Brain microvascular endothelial cell (primary cell): ENCODE measurements at regions not wholly inside any gene's neighbourhood (a gene's known extent, or its start where the extent isn't known, plus 50 kb on each side); places are given as distances from the start of the nearest gene placed in this dataset.

Experiments used
- DNase-seq: peaks from one replicate; pipeline ENCODE4 v3.0.0-alpha.2; 2020
- H3K27ac ChIP-seq: fragments of 250-450 bp; sonication (Bioruptor Pico); 2 replicates; pipeline ENCODE4 v1.5.1; 2020; ENCODE audit warnings: mild to moderate bottlenecking, moderate library complexity
- H3K27me3 ChIP-seq: fragments of 250-450 bp; sonication (Bioruptor Pico); replicated peaks from 2 replicates; pipeline ENCODE4 v1.5.1; 2020; ENCODE audit warnings: mild to moderate bottlenecking
- H3K36me3 ChIP-seq: fragments of 250-450 bp; sonication (Bioruptor Pico); replicated peaks from 2 replicates; pipeline ENCODE4 v1.5.1; 2020; ENCODE audit warnings: mild to moderate bottlenecking
- H3K4me3 ChIP-seq: 2 replicates; pipeline ENCODE4 v1.5.1; 2011; ENCODE audit warnings: low read depth, mild to moderate bottlenecking, control low read depth, low read length, moderate library complexity
- in situ Hi-C: cut with HindIII; loops from 2 replicates; pipeline ENCODE4 v1.10.0; 2017; ENCODE audit warnings: low sequenced_read_pairs, low pct_ligation_motif_present
- TF ChIP-seq, protein P1 (sequence below): IDR thresholded peaks from 2 replicates; pipeline ENCODE4 v1.5.1; 2011; ENCODE audit warnings: low read depth, mild to moderate bottlenecking, moderate library complexity, low read length, control low read depth, inconsistent platforms; ENCODE audit errors: missing control alignments

DNA sequence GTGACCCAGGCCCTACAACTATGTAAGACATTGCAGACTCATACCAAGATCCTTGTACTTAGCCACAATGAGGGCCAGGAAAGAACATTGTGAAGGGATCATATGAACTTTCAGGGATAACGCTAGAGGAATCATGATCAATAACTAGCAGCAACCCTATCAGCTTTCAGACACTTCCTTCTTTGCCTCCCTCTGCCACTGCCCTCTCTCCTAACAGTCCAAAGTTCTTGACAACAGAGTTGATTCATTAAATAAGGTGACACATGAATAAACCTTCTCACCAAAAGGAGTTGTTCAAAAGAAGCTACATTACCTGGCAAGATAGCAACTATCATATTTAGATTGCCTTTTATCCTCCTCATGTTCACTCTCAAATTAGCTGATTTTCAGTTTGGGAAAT is 272.2 kb upstream of the DACH1 start:
- TF ChIP-seq, protein P1, sequence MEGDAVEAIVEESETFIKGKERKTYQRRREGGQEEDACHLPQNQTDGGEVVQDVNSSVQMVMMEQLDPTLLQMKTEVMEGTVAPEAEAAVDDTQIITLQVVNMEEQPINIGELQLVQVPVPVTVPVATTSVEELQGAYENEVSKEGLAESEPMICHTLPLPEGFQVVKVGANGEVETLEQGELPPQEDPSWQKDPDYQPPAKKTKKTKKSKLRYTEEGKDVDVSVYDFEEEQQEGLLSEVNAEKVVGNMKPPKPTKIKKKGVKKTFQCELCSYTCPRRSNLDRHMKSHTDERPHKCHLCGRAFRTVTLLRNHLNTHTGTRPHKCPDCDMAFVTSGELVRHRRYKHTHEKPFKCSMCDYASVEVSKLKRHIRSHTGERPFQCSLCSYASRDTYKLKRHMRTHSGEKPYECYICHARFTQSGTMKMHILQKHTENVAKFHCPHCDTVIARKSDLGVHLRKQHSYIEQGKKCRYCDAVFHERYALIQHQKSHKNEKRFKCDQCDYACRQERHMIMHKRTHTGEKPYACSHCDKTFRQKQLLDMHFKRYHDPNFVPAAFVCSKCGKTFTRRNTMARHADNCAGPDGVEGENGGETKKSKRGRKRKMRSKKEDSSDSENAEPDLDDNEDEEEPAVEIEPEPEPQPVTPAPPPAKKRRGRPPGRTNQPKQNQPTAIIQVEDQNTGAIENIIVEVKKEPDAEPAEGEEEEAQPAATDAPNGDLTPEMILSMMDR = no peak
- DNase-seq = no peak
- Histone ChIP-seq H3K4me3 (no peak overlapping the region), H3K36me3 (no peaks in the 10 kb centered on the region), H3K27ac (no peak overlapping the region), H3K27me3 (no peaks in the 10 kb centered on the region)
- in situ Hi-C loops = no loop called here

DNA sequence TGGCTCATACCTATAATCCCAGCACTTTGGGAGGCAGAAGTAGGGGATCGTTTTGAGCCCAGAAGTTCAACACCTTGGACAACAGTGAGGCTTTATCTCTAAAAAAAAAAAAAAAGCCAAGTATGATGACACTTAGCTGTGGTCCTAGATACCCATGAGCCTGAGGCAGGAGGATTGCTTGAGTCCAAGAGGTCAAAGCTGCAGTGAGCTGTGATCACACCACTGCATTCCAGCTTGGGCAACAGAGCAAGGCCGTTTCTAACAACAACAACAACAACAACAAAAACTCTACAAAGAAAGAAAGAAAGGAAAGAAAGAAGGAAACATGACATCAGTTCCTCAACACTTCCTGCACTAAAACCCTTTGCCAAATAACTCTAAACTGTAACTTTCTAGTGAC is 265.1 kb upstream of the DACH1 start:
- H3K4me3 ChIP-seq = no peak overlapping the region
- no peak for DNase-seq
- in situ Hi-C loops = no loop called here
- H3K27ac ChIP-seq = no peak overlapping the region
- no peaks in the 10 kb centered on the region for H3K36me3 ChIP-seq
- no peaks in the 10 kb centered on the region for H3K27me3 ChIP-seq
- TF ChIP-seq, protein P1 = no peak

DNA sequence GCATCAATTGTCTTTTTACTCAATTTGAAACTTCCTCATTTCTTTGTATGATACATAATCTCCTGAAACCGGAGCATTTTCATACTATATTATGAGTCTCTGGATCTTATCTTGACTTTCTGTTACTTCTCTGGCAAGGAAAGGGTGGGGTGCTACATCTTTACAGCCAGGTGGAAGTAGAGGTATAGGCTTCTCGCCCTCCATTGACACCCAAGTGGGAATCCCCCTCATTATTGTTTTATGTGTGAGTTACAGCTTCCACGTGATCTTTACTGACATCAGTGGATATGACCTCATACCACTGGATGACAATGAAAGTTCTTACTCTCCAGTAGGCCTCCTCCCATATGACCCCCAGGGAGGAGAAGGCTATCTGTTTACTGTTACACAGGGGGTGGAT is 262.1 kb upstream of the DACH1 start:
- no peak for DNase-seq
- TF ChIP-seq, protein P1 = no peak
- H3K27ac ChIP-seq = no peak overlapping the region
- H3K4me3 ChIP-seq = no peak overlapping the region
- in situ Hi-C loops = no loop called here
- no peaks in the 10 kb centered on the region for H3K27me3 ChIP-seq
- no peaks in the 10 kb centered on the region for H3K36me3 ChIP-seq

DNA sequence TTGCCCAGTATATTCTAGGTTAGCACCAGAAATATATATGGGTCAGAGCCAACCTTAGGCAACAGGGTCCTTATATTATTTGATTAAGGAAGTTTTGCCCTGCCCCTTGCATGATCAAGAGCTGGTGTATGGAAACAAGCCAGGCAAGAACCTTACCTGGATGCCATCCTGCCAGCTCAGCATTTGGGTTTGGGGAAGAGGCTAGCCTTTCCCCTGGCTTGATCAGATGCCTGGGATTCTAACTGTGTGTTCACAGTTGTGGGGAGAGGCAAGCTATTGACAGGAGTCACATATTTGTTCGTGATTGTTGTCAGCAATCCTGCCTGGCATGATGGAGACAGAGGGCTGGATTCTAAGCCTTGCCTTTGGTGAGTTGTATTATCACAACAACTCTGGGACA is 260.0 kb upstream of the DACH1 start:
- Histone ChIP-seq H3K4me3 (no peak overlapping the region), H3K27ac (peak overlapping the region; percentile 82), H3K27me3 (no peaks in the 10 kb centered on the region), H3K36me3 (no peaks in the 10 kb centered on the region)
- no peak for DNase-seq
- in situ Hi-C loops = no loop called here
- TF ChIP-seq, protein P1 = no peak

DNA sequence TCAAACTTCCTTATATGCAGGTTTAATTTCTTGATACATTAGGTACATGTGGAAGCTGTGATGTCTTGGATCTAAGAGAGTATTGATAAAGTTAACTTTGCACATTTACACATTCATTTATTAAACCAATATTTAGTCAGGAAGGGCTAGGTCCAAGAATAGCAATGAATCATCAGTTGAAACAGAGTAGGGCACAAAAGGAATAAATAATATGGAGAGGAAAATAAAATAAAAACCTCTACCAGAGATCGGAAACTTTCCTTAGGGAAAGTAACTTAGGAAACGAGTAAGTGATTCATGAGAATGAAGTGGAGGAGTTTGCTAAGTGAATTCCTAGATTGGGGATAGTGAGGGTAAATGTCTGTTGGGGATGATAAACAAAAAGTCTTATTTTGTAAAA is 259.4 kb upstream of the DACH1 start:
- Histone ChIP-seq H3K27me3 (no peaks in the 10 kb centered on the region), H3K27ac (peak overlapping the region; percentile 82), H3K4me3 (no peak overlapping the region), H3K36me3 (no peaks in the 10 kb centered on the region)
- DNase-seq = no peak
- in situ Hi-C loops = no loop called here
- TF ChIP-seq, protein P1 = no peak

DNA sequence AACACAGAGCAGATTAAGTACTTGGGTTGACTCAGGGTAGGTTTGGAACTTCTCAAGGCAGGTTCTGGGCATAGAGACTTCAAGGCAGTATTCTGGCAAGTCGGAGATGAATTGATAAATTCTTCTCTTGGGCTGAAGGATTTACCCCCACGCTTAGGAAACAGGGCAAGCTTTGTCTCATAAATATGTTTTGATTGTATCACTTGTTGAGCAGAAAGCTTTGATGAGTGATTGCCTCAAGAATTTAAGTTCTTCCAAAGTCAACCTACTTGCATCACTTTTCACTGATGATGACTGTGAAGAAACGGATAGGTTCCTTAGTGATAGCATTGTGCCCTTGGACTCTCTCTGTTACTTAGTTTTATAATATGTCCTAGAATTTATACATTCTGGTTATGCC is 258.6 kb upstream of the DACH1 start:
- in situ Hi-C loops = no loop called here

More for the DNA sequence above, 258.6 kb upstream of the DACH1 start:
- no peaks in the 10 kb centered on the region for H3K36me3 ChIP-seq
- no peaks in the 10 kb centered on the region for H3K27me3 ChIP-seq
- H3K27ac ChIP-seq = peak overlapping the region; percentile 82
- TF ChIP-seq, protein P1 = no peak
- H3K4me3 ChIP-seq = no peak overlapping the region
- DNase-seq = peak; percentile 76
